ENCODE measurements at regions not wholly inside any gene's neighbourhood (a gene's known extent, or its start where the extent isn't known, plus 50 kb on each side); places are given as distances from the start of the nearest gene placed in this dataset.

GRCh38 chr10:106217627-106218026 lies 946.9 kb downstream of the SORCS1 start:
- TF ChIP-seq CTCF (IDR thresholded peaks at IDR 0.05), result no peak
- no peak for TF ChIP-seq POLR2AphosphoS5 (IDR thresholded peaks at IDR 0.05)
